GM12878 (cell line): ENCODE measurements at regions not wholly inside any gene's neighbourhood (a gene's known extent, or its start where the extent isn't known, plus 50 kb on each side); places are given as distances from the start of the nearest gene placed in this dataset.

Experiments used
- EP300 ChIP-seq, 2 experiments: fragments of 150-350 bp in 1 of 2; IDR thresholded peaks; 2 replicates each; pipeline ENCODE4 v1.6.1; 2011 to 2012; ENCODE audit warnings: low read depth in 2 of 2, low read length in 2 of 2, borderline replicate concordance in 1 of 2, improper control_type of control experiment in 1 of 2, inconsistent platforms in 1 of 2; ENCODE audit not compliant: control insufficient read depth in 1 of 2
- FOS ChIP-seq: IDR thresholded peaks from 3 replicates; pipeline ENCODE4 v1.6.1; 2011; ENCODE audit warnings: borderline replicate concordance; ENCODE audit not compliant: insufficient read length; ENCODE audit errors: extremely low read depth
- MYB ChIP-seq: fragments of 150-350 bp; IDR thresholded peaks from 2 replicates; pipeline ENCODE4 v1.6.1; 2014; ENCODE audit warnings: mild to moderate bottlenecking, low read depth, low read length, borderline replicate concordance
- RUNX3 ChIP-seq: IDR thresholded peaks from 2 replicates; pipeline ENCODE4 v1.6.1; 2012; ENCODE audit warnings: low read length, inconsistent platforms
- SIX5 ChIP-seq: IDR thresholded peaks from 2 replicates; pipeline ENCODE4 v1.6.1; 2011; ENCODE audit warnings: mild to moderate bottlenecking, low read depth, low read length, moderate library complexity; ENCODE audit not compliant: severe bottlenecking
- TCF7 ChIP-seq: IDR thresholded peaks from 2 replicates; pipeline ENCODE4 v1.6.1; 2014; ENCODE audit warnings: antibody characterized with exemption, borderline replicate concordance
- ZNF207 ChIP-seq: fragments of 450-650 bp; IDR thresholded peaks from 2 replicates; pipeline ENCODE4 v1.6.1; 2014; ENCODE audit warnings: antibody characterized with exemption, mild to moderate bottlenecking, borderline replicate concordance
- TF ChIP-seq, protein P1 (sequence below): fragments of 450-650 bp; IDR thresholded peaks from 2 replicates; pipeline ENCODE4 v1.6.1; 2017; ENCODE audit warnings: antibody characterized with exemption, mild to moderate bottlenecking, moderate library complexity
- TF ChIP-seq, protein P2 (sequence below): IDR thresholded peaks from 2 replicates; pipeline ENCODE4 v1.6.1; 2011; ENCODE audit warnings: mild to moderate bottlenecking, low read depth, low read length, moderate library complexity; ENCODE audit not compliant: insufficient replicate concordance
- TF ChIP-seq, protein P3 (sequence below): fragments of 450-650 bp; IDR thresholded peaks from 2 replicates; pipeline ENCODE4 v1.6.1; 2016; ENCODE audit warnings: mild to moderate bottlenecking
- TF ChIP-seq, protein P4 (sequence below): fragments of 450-650 bp; IDR thresholded peaks from 2 replicates; pipeline ENCODE4 v1.6.1; 2017; ENCODE audit warnings: mild to moderate bottlenecking, moderate library complexity
- TF ChIP-seq, protein P5 (sequence below): IDR thresholded peaks from 2 replicates; pipeline ENCODE4 v1.6.1; 2012; ENCODE audit warnings: low read depth, low read length, improper control_type of control experiment
- TF ChIP-seq, protein P6 (sequence below): fragments of 450-650 bp; IDR thresholded peaks from 2 replicates; pipeline ENCODE4 v1.6.1; 2016; ENCODE audit warnings: mild to moderate bottlenecking, moderate library complexity, borderline replicate concordance

DNA sequence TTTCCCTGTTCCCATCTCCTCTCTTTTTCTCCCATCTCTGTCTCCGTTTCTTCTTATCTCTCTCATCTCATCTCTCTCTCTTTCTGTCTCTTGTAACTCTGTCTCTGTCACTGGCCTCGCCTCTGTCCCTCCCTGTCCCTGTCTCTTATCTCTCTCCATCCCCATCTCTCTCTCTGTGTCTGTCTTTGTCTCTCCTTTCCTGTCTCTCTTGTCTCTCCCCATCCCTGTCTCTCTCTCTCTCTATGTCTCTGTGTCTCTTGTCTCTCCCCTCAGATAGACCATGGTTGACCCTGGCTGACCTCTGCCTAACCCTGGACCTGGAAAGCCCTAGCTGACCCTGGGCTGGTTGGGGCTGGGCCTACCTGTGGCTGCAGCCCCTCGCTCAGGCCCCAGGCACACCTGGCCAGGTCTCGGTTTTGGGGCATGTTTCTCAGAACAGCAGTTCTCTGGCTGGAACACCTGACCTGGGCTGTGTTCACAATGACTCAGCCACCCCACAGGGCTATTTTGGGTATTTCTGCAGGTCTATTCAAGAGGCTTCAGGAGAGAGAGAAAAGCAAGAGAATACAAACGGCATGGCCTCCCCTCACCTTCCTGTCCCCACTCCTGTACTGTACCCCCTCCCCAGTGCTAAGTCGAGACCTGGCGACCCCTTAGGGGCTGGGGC is 174.4 kb downstream of the TMEM121 start (continued):
- TF ChIP-seq, protein P1, sequence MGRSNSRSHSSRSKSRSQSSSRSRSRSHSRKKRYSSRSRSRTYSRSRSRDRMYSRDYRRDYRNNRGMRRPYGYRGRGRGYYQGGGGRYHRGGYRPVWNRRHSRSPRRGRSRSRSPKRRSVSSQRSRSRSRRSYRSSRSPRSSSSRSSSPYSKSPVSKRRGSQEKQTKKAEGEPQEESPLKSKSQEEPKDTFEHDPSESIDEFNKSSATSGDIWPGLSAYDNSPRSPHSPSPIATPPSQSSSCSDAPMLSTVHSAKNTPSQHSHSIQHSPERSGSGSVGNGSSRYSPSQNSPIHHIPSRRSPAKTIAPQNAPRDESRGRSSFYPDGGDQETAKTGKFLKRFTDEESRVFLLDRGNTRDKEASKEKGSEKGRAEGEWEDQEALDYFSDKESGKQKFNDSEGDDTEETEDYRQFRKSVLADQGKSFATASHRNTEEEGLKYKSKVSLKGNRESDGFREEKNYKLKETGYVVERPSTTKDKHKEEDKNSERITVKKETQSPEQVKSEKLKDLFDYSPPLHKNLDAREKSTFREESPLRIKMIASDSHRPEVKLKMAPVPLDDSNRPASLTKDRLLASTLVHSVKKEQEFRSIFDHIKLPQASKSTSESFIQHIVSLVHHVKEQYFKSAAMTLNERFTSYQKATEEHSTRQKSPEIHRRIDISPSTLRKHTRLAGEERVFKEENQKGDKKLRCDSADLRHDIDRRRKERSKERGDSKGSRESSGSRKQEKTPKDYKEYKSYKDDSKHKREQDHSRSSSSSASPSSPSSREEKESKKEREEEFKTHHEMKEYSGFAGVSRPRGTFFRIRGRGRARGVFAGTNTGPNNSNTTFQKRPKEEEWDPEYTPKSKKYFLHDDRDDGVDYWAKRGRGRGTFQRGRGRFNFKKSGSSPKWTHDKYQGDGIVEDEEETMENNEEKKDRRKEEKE: no peak
- no peak for TF ChIP-seq TCF7
- TF ChIP-seq, protein P2, sequence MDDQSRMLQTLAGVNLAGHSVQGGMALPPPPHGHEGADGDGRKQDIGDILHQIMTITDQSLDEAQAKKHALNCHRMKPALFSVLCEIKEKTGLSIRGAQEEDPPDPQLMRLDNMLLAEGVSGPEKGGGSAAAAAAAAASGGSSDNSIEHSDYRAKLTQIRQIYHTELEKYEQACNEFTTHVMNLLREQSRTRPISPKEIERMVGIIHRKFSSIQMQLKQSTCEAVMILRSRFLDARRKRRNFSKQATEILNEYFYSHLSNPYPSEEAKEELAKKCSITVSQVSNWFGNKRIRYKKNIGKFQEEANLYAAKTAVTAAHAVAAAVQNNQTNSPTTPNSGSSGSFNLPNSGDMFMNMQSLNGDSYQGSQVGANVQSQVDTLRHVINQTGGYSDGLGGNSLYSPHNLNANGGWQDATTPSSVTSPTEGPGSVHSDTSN: peak; percentile 26
- TF ChIP-seq, protein P3, sequence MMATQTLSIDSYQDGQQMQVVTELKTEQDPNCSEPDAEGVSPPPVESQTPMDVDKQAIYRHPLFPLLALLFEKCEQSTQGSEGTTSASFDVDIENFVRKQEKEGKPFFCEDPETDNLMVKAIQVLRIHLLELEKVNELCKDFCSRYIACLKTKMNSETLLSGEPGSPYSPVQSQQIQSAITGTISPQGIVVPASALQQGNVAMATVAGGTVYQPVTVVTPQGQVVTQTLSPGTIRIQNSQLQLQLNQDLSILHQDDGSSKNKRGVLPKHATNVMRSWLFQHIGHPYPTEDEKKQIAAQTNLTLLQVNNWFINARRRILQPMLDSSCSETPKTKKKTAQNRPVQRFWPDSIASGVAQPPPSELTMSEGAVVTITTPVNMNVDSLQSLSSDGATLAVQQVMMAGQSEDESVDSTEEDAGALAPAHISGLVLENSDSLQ: peak; percentile 66
- no peak for TF ChIP-seq MYB
- no peak for TF ChIP-seq FOS
- no peak for TF ChIP-seq SIX5
- 0 out of 2 replicates have a peak, but pooled peaks have one; percentile 27 for TF ChIP-seq ZNF207
- peak; percentile 82 for TF ChIP-seq RUNX3
- TF ChIP-seq, protein P4, sequence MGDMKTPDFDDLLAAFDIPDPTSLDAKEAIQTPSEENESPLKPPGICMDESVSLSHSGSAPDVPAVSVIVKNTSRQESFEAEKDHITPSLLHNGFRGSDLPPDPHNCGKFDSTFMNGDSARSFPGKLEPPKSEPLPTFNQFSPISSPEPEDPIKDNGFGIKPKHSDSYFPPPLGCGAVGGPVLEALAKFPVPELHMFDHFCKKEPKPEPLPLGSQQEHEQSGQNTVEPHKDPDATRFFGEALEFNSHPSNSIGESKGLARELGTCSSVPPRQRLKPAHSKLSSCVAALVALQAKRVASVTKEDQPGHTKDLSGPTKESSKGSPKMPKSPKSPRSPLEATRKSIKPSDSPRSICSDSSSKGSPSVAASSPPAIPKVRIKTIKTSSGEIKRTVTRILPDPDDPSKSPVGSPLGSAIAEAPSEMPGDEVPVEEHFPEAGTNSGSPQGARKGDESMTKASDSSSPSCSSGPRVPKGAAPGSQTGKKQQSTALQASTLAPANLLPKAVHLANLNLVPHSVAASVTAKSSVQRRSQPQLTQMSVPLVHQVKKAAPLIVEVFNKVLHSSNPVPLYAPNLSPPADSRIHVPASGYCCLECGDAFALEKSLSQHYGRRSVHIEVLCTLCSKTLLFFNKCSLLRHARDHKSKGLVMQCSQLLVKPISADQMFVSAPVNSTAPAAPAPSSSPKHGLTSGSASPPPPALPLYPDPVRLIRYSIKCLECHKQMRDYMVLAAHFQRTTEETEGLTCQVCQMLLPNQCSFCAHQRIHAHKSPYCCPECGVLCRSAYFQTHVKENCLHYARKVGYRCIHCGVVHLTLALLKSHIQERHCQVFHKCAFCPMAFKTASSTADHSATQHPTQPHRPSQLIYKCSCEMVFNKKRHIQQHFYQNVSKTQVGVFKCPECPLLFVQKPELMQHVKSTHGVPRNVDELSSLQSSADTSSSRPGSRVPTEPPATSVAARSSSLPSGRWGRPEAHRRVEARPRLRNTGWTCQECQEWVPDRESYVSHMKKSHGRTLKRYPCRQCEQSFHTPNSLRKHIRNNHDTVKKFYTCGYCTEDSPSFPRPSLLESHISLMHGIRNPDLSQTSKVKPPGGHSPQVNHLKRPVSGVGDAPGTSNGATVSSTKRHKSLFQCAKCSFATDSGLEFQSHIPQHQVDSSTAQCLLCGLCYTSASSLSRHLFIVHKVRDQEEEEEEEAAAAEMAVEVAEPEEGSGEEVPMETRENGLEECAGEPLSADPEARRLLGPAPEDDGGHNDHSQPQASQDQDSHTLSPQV: no peak; the same call in 1 of the 2 replicates
- TF ChIP-seq, protein P5, sequence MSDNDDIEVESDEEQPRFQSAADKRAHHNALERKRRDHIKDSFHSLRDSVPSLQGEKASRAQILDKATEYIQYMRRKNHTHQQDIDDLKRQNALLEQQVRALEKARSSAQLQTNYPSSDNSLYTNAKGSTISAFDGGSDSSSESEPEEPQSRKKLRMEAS: no peak
- TF ChIP-seq, protein P6, sequence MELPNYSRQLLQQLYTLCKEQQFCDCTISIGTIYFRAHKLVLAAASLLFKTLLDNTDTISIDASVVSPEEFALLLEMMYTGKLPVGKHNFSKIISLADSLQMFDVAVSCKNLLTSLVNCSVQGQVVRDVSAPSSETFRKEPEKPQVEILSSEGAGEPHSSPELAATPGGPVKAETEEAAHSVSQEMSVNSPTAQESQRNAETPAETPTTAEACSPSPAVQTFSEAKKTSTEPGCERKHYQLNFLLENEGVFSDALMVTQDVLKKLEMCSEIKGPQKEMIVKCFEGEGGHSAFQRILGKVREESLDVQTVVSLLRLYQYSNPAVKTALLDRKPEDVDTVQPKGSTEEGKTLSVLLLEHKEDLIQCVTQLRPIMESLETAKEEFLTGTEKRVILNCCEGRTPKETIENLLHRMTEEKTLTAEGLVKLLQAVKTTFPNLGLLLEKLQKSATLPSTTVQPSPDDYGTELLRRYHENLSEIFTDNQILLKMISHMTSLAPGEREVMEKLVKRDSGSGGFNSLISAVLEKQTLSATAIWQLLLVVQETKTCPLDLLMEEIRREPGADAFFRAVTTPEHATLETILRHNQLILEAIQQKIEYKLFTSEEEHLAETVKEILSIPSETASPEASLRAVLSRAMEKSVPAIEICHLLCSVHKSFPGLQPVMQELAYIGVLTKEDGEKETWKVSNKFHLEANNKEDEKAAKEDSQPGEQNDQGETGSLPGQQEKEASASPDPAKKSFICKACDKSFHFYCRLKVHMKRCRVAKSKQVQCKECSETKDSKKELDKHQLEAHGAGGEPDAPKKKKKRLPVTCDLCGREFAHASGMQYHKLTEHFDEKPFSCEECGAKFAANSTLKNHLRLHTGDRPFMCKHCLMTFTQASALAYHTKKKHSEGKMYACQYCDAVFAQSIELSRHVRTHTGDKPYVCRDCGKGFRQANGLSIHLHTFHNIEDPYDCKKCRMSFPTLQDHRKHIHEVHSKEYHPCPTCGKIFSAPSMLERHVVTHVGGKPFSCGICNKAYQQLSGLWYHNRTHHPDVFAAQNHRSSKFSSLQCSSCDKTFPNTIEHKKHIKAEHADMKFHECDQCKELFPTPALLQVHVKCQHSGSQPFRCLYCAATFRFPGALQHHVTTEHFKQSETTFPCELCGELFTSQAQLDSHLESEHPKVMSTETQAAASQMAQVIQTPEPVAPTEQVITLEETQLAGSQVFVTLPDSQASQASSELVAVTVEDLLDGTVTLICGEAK: no peak
- peak; percentile 46 to 82; a peak in 1 of 4 replicates for TF ChIP-seq EP300 (IDR thresholded peaks at IDR 0.05; ENCODE audit: borderline replicate concordance in 1 of 2, control insufficient read depth in 1 of 2, low read depth in 2 of 2, low read length in 2 of 2)
